HG03280 (cell line): ENCODE measurements at regions not wholly inside any gene's neighbourhood (a gene's known extent, or its start where the extent isn't known, plus 50 kb on each side); places are given as distances from the start of the nearest gene placed in this dataset.
"Not testable (repeated sequence)": the region's sequence is repeated elsewhere in the genome, so short reads cannot be mapped to it uniquely, and the experiment has no call there.

Source experiments
- ATAC-seq: cut with Tn5 transposase; IDR thresholded peaks from one replicate; pipeline ENCODE4 v1.9.1; 2021; ENCODE audit warnings: mild to moderate bottlenecking, moderate library complexity; ENCODE audit not compliant: unreplicated experiment

GRCh38 chr5:158456241-158456640 lies 597.3 kb upstream of the CLINT1 start:
- ATAC-seq = no peak

GRCh38 chr5:158451993-158452672 lies 593.2 kb upstream of the CLINT1 start:
- no peak for ATAC-seq

- no peak for ATAC-seq
These were observed 592.5 kb upstream of the CLINT1 start for GRCh38 chr5:158451203-158451992.

GRCh38 chr5:158450751-158451171 lies 591.8 kb upstream of the CLINT1 start:
- no peak for ATAC-seq

- ATAC-seq = not testable (repeated sequence)
These were observed 587.8 kb upstream of the CLINT1 start for GRCh38 chr5:158446761-158447160.

GRCh38 chr5:158439204-158439603 lies 580.3 kb upstream of the CLINT1 start:
- not testable (repeated sequence) for ATAC-seq

- no peak for ATAC-seq
These were observed 577.5 kb upstream of the CLINT1 start for GRCh38 chr5:158436271-158437065.

- ATAC-seq = peak; percentile 57
These were observed 576.2 kb upstream of the CLINT1 start for GRCh38 chr5:158435161-158435616.

- ATAC-seq = no peak
These were observed 575.8 kb upstream of the CLINT1 start for GRCh38 chr5:158434749-158435148.

GRCh38 chr5:158433634-158434033 lies 574.7 kb upstream of the CLINT1 start:
- ATAC-seq = no peak

- peak; percentile 70 for ATAC-seq
These were observed 572.6 kb upstream of the CLINT1 start for GRCh38 chr5:158431369-158432029.

GRCh38 chr5:158430798-158431167 lies 571.8 kb upstream of the CLINT1 start:
- no peak for ATAC-seq

GRCh38 chr5:158430166-158430797 lies 571.3 kb upstream of the CLINT1 start:
- no peak for ATAC-seq

GRCh38 chr5:158429564-158429963 lies 570.6 kb upstream of the CLINT1 start:
- ATAC-seq = no peak

GRCh38 chr5:158423623-158424200 lies 564.8 kb upstream of the CLINT1 start:
- ATAC-seq = no peak

GRCh38 chr5:158422653-158423515 lies 563.9 kb upstream of the CLINT1 start:
- ATAC-seq = no peak

- no peak for ATAC-seq
These were observed 562.4 kb upstream of the CLINT1 start for GRCh38 chr5:158421319-158421718.

GRCh38 chr5:158419186-158419585 lies 560.2 kb upstream of the CLINT1 start:
- no peak for ATAC-seq

- ATAC-seq = no peak
These were observed 555.8 kb upstream of the CLINT1 start for GRCh38 chr5:158414780-158415179.
